GM15510 (cell line): ENCODE measurements at regions not wholly inside any gene's neighbourhood (a gene's known extent, or its start where the extent isn't known, plus 50 kb on each side); places are given as distances from the start of the nearest gene placed in this dataset.

ENCODE experiments used
- POLR2A ChIP-seq: IDR thresholded peaks from 3 replicates; pipeline ENCODE4 v1.6.1; 2011; ENCODE audit warnings: borderline replicate concordance; ENCODE audit not compliant: insufficient read length; ENCODE audit errors: extremely low read depth

DNA sequence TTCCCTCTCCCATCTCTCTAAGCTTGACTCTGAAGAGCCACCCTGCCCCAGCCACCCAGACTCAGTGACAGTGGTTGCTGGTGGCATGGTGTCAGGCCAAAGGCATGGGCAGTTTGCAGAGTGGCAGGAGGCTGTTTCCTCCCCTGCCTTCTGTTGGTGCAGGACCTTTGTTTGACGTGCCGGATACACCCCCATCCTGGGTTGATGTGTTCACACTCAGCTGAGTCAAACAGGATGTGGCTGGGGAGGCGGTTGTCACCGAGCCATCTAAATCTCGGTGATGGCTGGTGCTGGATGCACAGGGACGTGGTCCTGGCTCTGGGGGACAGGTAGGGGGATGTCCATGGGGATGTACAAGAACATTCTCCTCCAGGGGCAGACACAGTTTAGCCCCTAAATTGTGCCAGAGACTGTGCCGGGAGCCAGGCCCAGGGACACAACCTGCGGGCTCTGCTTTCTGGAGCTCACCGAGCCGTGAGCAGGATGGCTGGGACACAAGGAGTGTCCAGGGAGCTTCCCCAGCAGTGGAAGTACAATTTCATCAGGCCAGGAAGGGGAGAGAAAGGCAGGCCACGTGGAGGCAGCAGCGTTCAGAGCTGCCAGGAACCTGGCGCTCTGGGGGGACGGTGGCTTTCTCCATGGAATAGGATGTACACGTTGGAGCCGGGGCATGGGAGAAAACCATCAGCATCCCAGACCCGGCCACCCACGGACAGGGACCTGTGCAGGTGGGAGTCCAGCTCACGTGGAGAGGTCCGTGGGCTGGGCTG is 264.2 kb downstream of the SEC14L1 start:
- TF ChIP-seq POLR2A = peak; percentile 25

DNA sequence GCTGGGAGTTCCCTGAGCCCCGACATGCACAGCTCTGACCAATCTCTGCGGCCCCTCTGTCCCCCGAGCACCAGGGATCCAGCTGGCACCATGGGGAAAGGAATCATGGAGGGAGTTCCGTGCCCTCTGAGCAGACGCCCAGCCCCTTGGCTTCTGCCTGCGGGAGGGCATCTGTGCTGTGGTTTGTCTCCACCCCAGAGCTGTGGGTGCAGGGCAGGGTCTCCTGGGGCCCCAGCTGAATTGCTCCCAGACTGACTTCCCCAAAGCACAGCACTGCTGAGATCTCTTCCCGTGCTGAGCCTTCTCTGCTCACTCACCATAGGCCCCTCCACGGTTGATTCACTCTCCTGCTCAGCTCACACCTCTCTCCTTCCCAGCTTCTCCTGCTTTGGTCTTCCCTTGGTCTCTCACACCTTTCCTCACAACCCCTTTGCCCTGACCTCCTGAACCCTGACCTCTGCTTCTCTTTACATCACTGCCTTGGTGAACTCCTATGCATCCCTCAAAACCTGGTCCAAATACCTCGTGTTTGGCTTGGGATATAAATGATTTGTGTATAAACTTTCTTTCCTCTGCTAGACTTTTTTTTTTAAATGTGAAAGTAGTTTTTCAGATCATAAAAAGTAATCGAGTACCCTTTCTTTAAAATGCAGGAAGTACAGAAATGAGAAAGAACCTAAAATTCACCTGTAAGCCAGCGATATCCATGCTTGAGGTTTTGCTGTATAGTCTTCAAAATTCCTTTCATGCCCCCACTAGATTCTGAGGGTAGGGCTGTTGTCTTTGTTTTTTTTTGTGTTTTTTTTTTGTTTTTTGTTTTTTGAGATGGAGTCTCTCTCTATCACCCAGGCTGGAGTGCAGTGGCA is 265.3 kb downstream of the SEC14L1 start:
- TF ChIP-seq POLR2A = no peak

DNA sequence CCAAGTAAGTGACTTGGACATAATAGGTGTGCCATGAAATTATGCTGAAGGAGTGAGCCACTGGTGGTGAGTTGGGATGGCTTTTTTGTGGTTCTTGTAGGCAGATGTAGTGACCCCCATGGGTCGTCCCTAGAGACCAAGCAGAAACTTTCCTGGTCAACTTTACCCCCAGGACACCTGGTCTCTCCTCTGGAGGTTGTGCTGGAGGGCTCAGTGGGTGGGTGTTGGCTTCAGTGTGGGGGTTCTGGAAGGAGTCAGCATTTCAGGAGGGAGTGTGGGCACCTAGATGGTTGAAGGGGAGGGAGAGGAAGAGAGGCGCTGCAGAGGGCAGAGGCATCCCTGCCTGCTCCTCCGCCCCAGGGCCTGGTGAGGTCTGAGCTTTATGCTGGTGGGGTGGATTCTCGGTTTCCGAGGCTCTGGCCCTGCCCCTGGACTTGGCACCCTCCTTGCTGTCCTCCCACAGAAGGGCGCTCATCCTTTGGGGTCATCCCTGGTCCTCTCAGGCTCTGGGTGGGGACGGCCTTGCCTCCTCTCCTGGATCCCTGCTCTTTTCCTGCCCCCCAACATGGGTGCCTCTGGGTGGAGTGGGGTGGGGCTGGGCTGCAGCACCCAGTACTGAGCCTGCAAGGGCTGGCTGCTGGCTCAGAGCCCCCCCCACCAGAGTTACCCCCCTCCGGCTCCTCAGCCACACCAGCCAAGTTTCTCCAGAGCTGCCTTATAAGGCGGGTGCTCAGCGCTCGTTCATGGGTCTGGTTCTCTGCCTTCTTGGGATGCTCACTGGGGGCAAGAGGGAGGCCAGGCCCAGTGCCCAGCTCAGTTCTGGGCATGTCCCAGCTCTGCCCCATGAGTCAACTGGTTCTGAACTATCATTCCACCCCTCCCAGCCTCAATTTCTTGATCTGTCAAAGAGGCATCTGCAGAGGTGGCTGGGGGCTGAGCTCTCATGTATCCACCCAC is 266.8 kb downstream of the SEC14L1 start:
- TF ChIP-seq POLR2A = no peak

DNA sequence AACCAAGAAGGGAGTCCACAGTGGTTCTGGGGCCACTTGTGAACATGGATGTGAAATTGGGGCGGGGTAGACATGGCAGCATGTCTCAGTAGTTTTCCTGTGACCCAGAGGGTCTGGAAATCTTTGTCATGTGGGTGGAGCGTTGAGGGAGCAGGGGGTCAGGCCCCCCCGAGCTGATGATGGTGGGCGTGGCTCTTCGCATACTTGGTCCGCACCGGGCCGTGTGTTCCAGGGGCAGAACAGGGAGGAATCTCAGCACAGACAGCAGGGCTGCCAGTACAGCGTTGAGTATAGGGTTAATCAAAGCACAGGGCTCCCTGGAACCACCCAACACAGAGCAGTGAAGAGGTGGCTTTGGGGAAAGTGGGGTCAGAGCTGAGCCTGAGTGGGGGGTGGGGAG is 267.5 kb downstream of the SEC14L1 start:
- no peak for TF ChIP-seq POLR2A

DNA sequence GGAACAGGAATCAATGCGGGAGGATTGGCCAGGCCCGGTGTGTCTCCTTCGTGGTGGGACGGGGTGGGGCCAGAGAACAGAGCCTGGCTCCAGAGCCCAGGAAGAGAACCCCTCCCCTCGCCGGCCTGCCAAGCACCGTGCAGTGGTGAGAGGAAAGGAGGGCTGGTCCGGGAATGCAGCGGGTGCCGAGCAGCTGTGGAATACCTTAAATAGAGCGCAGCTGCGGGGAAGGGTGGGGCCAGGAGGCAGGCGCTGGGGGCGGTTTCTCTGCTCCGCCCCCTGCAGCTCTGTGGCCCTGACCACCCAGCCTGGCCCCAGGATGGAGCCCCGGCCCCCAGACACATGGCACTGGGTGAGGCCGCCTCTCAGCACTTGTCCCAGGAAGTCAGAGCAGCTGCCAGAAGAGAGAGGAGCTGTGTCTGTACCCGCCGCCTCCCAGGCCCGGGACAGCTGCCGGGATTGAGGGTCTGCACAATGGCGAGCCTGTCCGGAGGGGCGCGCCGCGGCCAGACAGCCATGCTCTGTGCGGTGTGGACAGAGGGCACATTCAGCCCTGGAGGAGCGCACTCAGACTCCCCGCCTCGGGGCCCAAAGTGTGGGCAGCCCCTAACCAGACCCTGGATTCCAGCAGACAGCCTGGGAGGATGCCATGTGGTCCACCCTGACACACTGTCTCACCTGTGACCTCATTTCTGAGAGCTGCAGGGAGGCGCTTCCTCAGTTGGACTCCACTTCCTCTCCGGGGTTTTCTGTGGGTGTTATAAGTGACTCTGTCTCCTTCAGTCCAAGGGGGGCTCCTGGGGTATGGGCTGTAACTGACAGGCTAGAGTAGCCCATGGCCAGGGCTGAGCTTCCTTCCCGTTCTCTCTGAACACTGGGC is 268.8 kb downstream of the SEC14L1 start:
- TF ChIP-seq POLR2A = no peak

DNA sequence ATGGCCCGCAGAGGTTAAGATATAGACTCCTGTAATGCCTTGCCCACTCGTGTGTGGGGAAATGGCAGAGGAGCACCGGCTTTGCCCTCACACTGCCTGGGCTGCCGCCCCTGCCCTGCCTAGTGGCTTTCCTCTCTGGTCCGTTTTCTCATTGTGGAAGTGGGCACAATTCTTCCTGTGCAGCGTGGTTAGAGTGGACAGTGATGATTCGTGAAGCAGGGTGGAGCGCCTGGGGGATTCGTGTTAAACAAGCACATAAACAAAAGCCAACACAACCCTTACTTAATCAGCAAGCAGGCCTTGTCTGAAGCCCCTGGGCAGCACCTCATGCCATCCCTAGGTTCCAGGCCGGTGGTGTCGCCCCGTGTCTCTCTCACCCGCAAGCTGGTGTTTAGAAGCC is 269.7 kb downstream of the SEC14L1 start:
- no peak for TF ChIP-seq POLR2A

DNA sequence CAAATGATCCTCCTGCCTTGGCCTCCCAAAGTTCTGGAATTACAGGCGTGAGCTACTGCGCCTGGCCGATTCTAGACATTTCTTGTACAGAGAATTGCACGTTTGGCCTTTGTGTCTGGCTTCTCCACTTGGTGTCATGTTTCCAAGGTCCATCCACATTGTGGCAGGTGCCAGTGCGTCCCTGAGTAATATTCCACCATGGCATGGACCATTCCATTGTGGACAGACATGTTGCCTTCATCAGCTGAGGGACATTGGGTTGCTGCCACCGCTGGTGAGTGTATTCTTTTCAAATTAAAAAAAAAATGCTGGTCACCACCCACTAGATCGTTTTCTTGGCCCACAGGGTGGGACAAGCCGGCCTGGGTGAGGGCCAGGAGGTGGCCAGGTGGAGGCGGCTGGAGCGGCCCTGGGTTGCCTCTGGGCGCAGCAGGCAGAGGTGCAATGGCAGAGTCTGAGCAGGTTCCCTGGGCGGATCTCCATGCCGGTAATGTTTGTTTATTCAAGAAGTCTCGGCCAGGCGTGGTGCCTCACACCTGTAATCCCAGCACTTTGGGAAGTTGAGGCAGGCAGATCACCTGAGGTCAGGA is 274.1 kb downstream of the SEC14L1 start:
- no peak for TF ChIP-seq POLR2A

DNA sequence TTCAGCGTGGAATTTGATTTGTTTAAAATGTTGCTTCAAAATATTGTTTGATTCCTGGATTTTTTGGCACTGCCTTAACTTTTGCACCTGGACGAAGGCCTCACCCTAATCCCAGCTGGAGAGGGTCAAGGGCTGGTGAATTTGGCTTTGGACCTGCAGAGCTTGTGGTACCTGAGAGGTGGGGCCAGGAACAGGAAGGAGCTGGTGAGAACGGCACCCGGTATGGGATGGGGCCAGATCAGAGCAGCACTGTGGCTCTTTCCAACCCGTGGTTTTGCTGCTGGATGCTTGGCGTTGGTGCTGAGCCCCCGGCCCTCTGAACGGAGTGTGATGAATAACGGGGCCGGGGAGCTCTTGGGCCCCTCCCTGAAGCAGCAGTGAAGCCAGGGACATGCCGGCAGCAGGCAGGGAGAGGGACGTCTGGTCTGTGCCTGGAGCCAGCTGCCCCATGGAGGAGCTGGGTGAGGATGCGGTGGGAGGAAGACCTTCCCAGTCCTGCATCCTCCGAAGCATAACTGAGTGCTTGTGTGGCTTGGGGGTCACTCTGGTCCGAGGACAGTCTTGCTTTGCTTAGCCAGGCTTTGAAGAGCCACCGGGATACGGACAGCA is 275.4 kb downstream of the SEC14L1 start:
- no peak for TF ChIP-seq POLR2A

DNA sequence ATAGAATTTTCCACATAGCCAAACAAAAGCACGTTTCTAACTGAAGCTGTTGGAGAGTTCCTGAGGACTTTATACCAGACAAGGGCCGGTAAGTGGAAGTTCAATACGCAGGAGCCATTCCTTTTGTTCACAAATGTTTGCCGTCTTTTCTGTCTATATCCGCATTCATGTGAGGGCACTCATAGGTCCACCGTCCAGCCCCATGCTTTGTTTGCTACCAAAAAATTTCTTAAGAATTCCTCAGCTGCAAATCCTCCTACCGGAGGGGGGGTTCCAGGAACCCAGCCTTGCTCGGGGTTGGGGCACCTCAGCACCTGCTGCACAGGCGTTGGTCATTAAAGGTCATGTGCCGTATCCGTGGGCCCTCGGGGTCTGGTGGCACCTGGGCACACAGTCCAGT is 276.8 kb downstream of the SEC14L1 start:
- TF ChIP-seq POLR2A = no peak

DNA sequence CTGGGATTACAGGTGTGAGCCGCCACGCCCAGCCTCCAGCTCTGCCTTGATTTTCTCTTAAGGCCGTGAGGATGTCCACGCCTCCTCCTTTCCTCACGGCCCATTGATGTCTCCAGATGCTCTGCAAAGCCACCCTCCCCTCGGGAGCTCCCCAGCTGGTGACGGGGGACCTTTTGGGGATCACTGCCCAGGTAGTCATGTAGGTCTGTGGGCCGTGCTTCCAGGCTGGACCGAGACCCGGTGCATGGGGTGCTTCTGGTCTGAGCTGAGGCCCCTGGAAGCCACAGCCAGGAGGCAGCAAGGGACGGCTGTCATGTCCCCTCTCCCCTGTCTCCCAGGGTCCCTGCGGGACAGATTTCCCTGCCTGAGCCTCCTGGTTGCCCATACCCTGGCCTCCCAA is 277.8 kb downstream of the SEC14L1 start:
- TF ChIP-seq POLR2A = no peak

DNA sequence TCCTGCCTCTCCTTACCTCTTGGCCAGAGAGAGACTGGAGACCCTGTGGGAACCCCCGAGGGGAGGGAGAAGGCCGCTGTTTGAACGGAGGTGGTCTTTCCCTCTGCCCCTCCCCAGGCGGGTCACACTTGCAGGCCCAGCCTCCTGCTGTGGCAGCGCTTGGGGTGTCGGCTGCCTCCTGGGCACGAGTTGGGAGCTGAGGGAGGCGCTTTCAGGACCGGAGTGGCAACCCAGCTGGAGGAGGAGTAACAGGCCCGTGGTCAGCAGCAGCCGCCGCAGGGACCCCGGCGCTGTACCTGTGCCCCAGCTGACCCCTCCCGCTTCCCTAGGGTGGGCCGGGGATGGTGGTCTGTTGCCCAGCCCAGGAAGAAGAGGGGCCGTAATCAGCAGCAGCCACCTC is 278.3 kb downstream of the SEC14L1 start:
- no peak for TF ChIP-seq POLR2A

DNA sequence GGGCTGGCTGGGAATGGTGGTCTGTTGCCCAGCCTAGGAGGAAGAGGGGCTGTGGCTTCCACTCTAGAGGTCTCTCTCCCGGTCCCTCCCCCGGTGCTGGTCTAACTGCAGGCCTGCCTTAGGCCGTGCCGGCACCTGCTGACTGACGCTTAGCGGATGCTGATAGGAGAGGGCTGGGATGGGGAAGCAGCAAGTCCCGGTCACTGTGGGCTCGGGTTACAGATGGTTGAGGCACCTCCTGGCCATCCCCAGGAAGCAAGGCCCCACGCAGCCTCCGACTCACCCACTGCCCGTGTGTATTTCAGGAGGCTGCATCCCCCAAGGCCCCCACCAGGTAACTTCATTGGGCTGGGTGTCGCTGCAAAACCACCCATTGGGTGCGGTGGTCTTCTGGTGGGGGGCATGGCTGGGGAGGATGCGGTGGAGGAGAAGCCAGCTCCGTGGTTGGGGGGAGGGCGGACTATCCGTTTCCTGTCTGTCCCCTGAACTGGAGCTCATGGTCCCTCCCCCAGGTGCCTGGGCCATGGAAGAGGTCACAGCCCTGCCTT is 278.9 kb downstream of the SEC14L1 start:
- TF ChIP-seq POLR2A = no peak

DNA sequence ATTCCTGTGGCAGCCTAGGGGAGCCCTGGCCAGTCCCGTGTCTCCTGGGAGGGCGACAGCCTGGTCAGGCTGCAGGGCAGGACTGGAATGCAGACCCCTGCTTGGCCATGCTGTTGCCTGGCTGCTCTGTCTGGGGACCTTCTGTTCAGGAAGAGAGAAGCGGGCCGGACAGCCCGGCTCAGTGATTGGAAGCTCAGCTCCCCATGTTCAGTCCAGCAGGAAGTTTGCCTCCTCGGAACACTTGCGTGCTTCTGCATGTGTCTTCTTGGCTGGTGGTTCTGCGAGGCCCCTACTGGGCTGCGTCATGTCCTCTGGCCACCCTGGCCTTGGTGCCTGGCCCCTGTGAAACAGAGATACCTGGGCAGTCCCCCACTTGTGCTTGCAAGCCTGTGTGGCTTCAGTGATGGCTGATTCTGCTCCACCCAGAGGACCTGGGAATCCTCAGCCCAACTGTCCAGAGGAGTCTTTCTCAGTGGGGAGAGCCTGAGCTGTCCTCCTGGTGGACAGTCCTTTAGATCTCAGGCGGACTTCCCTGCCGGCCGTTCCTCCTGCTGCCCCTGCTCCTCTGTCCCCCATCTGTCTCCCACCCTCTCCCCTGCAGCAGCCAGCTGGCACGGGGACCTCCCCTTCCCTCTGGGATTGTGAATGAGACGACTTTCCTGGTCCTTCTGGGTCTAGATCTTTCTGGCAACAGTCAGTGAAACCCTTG is 279.5 kb downstream of the SEC14L1 start:
- TF ChIP-seq POLR2A = no peak
